GM18868 (cell line): ENCODE measurements at regions not wholly inside any gene's neighbourhood (a gene's known extent, or its start where the extent isn't known, plus 50 kb on each side); places are given as distances from the start of the nearest gene placed in this dataset.
"Not testable (repeated sequence)": the region's sequence is repeated elsewhere in the genome, so short reads cannot be mapped to it uniquely, and the experiment has no call there.

Experiments
- ATAC-seq: cut with Tn5 transposase; IDR thresholded peaks from one replicate; pipeline ENCODE4 v1.9.1; 2021; ENCODE audit warnings: mild to moderate bottlenecking, moderate library complexity; ENCODE audit not compliant: unreplicated experiment

DNA sequence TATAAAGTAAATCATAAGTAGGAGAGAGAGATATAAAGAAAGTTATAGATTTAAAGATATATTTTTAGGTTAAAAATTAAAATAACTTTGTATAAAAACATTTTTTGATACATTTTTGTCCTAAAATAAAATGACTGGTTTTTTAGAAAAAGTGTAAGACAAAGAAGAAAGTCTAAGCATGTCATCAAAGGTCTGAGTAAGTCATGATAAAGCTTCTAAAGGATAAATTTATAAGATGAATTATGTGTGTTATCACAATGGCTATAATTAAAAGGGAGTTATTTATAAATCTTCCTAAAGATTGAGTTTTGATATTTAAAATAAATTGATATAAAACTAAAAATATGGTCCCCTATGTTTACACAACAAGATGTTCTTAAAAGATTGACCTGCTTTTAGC lies 370.9 kb downstream of the PTPRU start:
- no peak for ATAC-seq

DNA sequence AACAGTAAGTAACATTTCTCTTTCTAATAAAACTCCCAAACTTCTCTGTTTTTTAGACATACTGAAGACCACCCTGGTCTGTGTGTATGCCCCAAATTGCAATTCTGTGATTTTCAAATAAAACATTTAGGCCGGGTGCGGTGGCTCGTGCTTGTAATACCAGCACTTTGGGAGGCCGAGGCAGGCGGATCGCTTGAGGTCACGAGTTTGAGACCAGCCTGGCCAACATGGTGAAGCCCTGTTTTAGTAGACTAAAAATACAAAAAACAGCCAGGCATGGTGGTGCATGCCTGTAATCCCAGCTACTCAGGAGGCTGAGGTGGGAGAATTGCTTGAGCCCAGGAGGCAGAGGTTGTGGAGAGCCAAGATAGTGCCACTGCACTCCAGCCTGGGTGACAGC lies 368.5 kb downstream of the PTPRU start:
- not testable (repeated sequence) for ATAC-seq

DNA sequence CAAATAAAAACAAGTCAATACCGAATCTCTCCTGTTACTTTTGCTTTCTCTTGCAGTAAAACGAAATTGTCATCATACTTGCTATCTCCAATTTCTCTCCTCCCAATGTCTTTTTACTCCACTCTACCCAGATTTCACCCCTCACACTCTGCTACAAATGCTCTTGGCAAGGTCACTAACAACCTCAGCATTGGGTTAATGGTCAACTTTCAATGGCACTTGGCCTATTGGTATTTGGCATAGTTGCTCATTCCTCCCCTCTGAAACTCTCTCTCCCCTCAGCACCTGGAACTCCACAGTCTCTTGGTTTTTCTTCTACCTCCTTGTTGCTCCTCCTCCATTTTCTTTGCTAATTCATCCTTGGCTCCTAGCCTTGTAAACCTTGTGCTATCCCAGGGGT lies 367.3 kb downstream of the PTPRU start:
- no peak for ATAC-seq

- no peak for ATAC-seq
Observed at GRCh38 chr1:29602203-29602602, 365.9 kb downstream of the PTPRU start.

DNA sequence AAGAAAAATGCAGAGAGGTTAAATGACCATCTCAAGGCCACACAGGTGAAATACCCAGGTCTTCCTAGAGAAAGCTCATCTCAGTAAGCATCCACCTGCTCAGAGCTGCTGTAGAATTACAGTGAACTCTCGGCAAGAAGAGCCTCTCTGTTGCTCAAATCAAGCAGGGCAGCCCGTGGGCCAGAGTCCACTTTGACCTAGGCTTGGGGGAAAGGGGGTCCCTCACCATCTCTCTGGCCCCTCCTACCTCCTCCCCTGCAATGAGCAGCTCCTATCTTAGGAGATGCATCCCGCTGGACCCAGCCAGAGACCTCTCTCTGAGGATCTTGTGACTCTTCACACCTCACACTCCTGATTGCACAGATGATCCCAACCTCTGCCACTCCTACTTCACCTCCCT lies 364.7 kb downstream of the PTPRU start:
- no peak for ATAC-seq

GRCh38 chr1:29599826-29600225 lies 363.5 kb downstream of the PTPRU start:
- no peak for ATAC-seq

DNA sequence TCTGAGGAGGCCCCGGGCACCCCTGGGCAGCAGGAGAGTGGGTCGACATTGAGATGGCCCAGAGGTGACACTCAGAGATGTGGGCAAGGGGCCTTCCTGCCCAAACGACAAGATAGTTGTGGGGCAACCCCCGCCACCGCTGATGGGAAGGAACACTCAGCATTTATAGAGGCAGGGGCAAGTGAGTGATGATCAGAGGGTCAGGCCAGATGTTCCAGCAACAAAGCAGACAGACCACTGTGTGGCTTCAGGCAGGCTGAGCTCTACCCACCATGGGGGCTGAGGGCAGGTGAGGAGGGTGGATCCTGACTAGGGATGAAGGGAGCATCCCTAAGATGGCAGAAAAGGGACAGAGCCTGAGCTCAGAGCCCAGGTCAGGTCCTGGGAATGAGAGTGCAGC lies 362.7 kb downstream of the PTPRU start:
- ATAC-seq = no peak

GRCh38 chr1:29597861-29598260 lies 361.5 kb downstream of the PTPRU start:
- ATAC-seq = no peak

GRCh38 chr1:29593601-29594382 lies 357.5 kb downstream of the PTPRU start:
- ATAC-seq = no peak

- ATAC-seq = no peak
Observed at GRCh38 chr1:29592731-29593130, 356.4 kb downstream of the PTPRU start.

- no peak for ATAC-seq
Observed at GRCh38 chr1:29592261-29592615, 355.9 kb downstream of the PTPRU start.

GRCh38 chr1:29591601-29592260 lies 355.4 kb downstream of the PTPRU start:
- ATAC-seq = no peak

- ATAC-seq = no peak
Observed at GRCh38 chr1:29590583-29591565, 354.6 kb downstream of the PTPRU start.

GRCh38 chr1:29589716-29590115 lies 353.4 kb downstream of the PTPRU start:
- not testable (repeated sequence) for ATAC-seq

- ATAC-seq = no peak
Observed at GRCh38 chr1:29586991-29587745, 350.8 kb downstream of the PTPRU start.

GRCh38 chr1:29586215-29586614 lies 349.9 kb downstream of the PTPRU start:
- no peak for ATAC-seq

DNA sequence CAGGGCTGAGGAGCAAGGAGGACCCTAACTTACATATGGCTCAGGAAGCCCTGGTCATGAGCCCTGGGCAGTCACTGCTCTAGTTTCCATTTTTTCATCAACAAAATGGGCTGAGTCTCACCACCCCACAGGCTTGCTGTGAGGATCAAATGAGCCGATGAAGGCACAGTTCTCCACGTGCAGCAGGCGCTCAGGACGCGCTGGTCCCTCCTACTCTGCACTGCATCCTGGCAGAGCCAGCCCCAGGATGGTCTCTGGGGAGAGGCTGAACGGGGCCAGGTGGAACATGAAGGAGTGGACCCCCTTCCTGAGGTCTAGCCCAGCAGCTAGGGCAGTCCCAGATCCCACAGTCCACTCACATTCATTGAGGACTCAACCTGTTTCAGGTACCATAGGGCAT lies 349.3 kb downstream of the PTPRU start:
- no peak for ATAC-seq

DNA sequence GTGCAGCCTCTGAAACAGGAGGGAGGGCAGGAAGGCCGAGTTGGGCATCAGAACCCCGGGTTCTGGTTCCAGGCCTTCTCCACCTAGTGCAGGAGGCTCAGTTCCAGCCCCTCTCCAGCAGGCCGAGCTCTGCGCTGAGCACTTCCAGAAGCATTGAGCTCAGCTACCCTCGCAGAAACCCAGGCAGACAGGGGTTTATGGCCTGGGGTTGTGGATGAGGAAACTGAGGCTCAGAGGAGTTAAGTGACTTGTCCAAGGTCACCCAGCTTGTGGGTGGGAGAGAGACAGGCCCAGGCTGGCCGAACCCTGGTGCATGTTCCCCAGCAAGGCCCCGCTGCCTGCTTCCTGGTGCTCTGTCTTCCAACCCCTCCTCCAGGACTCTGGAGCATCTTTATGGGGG lies 348.9 kb downstream of the PTPRU start:
- no peak for ATAC-seq

- no peak for ATAC-seq
Observed at GRCh38 chr1:29584776-29585175, 348.5 kb downstream of the PTPRU start.

DNA sequence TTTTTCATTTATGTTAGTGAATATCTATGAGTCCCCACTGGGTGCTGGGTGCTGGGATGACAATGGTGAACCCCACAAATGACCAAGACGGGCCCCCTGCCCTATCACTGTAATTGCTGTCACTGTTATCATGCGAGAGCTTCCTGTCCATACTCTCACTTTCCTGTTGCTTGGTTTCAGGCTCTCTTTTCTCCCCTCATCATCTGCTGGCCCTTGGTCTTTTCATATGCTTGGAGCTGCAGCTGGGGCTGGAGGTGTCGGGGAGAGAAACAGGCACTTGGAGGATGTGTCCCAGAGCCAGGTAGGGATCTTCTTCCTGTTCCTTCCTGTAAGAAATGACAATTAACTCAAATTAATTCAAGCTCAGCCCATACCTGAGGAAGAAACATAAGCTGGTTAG lies 348.0 kb downstream of the PTPRU start:
- ATAC-seq = no peak

GRCh38 chr1:29583727-29584126 lies 347.4 kb downstream of the PTPRU start:
- no peak for ATAC-seq
